ENCODE measurements at regions not wholly inside any gene's neighbourhood (a gene's known extent, or its start where the extent isn't known, plus 50 kb on each side); places are given as distances from the start of the nearest gene placed in this dataset.

DNA sequence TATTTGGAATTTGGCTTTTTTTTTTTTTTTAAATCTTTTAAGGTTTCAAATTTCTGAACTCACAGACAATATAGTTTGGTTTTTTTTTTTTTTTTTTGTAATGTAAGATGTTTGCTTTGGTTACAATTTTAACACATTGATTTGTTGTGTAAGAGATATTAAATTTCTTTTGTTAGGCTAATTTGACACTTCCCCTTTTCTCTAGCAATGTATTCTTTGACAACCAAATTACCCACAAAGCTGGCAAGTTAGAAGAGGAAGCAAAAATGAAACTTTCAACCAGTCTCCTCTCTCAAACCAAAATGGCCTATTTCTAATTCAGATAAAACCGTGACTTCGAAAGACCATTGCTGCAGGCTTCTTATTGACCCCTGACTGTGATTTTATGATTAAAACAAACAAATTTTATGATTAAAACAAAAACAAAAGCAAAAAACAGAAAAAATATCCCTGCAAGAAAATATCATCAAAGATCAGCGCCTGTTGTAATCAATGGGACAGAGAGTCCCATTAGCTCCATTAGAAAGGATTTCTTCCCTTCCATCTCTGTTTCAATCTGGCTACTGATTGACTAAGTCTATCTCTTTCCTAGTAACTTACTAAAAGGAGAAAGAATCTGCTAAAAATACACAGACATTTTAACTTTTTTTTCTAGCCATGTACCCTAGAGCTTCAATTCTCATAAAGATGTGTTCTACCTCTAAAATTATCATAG is 489.2 kb downstream of the MDFIC start:
- TF ChIP-seq, protein P1, sequence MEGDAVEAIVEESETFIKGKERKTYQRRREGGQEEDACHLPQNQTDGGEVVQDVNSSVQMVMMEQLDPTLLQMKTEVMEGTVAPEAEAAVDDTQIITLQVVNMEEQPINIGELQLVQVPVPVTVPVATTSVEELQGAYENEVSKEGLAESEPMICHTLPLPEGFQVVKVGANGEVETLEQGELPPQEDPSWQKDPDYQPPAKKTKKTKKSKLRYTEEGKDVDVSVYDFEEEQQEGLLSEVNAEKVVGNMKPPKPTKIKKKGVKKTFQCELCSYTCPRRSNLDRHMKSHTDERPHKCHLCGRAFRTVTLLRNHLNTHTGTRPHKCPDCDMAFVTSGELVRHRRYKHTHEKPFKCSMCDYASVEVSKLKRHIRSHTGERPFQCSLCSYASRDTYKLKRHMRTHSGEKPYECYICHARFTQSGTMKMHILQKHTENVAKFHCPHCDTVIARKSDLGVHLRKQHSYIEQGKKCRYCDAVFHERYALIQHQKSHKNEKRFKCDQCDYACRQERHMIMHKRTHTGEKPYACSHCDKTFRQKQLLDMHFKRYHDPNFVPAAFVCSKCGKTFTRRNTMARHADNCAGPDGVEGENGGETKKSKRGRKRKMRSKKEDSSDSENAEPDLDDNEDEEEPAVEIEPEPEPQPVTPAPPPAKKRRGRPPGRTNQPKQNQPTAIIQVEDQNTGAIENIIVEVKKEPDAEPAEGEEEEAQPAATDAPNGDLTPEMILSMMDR (IDR thresholded peaks at IDR 0.05): no peak
- no peak for TF ChIP-seq POLR2A (IDR thresholded peaks at IDR 0.05)
- no peak for TF ChIP-seq EP300 (IDR thresholded peaks at IDR 0.05)

Data from suprapubic skin (tissue), 3 donors.